Transverse colon (tissue), 4 donors: ENCODE measurements at regions not wholly inside any gene's neighbourhood (a gene's known extent, or its start where the extent isn't known, plus 50 kb on each side); places are given as distances from the start of the nearest gene placed in this dataset.

Experiments
- CTCF ChIP-seq, 5 experiments: fragments of 200-600 bp in 3 of 5; fragments of 450-650 bp in 2 of 5; sonication (generic) in 3 of 5; IDR thresholded peaks; 1 replicate in 2 of 5; 2 replicates in 3 of 5; pipeline ENCODE4 v1.5.1; 2016 to 2017; ENCODE audit warnings: antibody characterized with exemption in 5 of 5, inconsistent platforms in 3 of 5, mild to moderate bottlenecking in 2 of 5, moderate library complexity in 1 of 5
- EP300 ChIP-seq: sonication (generic); formaldehyde crosslinking; IDR thresholded peaks from one replicate; pipeline ENCODE4 v1.6.1; 2017; ENCODE audit warnings: antibody characterized with exemption, low read depth
- POLR2A ChIP-seq: fragments of 450-650 bp; IDR thresholded peaks from one replicate; pipeline ENCODE4 v1.6.1; 2016; ENCODE audit warnings: antibody characterized with exemption, mild to moderate bottlenecking, moderate library complexity
- POLR2AphosphoS5 ChIP-seq, 3 donors: sonication (generic); formaldehyde crosslinking; IDR thresholded peaks; one replicate each; pipeline ENCODE4 v1.6.1; 2016; ENCODE audit warnings: antibody characterized with exemption in 3 of 3

GRCh38 chr18:30674596-30674995, 367.9 kb downstream of the DSC3 start:
- TF ChIP-seq EP300 (no peak), POLR2AphosphoS5 (IDR thresholded peaks at IDR 0.05) (no peak), CTCF (IDR thresholded peaks at IDR 0.05) (no peak), POLR2A (no peak)
